ENCODE measurements at regions not wholly inside any gene's neighbourhood (a gene's known extent, or its start where the extent isn't known, plus 50 kb on each side); places are given as distances from the start of the nearest gene placed in this dataset.
"Not testable (repeated sequence)": the region's sequence is repeated elsewhere in the genome, so short reads cannot be mapped to it uniquely, and the experiment has no call there.

DNA sequence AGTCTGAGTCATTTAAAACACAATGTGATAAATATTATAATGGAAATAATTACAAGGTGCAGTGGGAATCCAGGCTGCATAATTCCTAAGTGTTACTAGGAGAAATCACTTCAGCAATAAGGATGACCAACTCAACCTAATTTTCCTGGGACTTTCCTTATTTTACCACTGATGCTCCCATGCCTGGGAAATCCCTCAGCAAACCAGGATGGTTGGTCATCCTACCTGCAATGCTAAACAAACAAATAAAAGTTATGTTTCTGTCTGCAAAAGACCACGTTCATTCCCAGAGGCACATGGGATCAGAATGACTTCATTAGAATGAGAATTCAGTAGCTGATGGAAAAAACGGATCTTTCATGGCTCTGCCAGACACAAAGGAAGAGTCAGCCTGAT is 130.8 kb upstream of the RAP1B start:
- no peak for DNase-seq

DNA sequence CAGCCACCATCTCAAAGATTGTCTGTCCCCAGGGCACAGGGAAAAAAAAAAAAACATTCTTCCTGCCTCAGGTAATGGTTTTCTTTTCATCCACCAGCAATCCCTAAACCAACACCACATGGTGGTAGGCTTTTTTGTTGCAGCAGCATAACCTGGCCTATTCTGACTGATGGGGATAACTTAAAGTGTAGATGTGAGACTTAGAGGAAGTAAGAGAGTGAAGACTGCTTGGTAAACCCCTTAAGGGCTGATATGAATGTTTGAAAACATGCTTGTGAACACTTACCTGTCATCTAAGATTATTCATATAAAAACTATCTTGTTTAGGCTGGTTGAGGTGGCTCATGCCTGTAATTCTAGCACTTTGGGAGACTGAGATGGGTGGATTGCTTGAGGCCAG is 130.2 kb upstream of the RAP1B start:
- DNase-seq: no peak

DNA sequence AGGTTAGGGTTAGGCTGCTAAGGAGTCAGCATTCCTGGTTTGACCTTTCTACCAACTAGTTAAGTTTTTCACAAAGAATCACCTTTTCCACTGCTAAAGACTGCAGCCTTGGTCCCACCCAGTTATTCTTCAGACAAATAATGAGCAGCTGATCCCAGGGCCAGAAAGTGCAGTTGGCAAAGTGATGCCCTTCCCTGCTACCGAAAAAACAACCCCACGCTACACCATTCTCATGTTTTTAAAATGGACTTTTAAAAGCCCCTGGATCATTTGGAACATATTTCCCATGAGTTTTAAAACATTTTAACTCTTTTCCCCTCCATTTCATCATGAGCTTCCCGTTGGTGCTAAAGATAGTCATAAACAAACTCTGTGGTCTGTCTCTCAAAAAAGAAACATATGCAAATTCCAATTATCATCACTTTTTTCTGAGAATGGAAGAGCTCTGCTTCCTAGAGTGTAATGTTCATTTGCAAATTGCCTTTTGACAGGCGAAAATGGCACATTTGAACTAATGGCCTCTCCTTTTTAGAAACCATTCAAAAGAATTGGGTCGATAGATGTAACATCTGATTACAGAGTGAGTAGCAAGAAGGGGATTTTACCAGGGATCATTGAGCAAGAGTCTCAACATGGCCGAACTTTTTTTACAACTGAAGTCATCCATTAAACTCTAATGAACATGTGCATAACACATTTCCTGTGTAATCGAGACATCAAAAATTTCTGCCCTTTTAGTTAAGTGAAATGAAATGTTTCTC is 129.3 kb upstream of the RAP1B start:
- DNase-seq: no peak

DNA sequence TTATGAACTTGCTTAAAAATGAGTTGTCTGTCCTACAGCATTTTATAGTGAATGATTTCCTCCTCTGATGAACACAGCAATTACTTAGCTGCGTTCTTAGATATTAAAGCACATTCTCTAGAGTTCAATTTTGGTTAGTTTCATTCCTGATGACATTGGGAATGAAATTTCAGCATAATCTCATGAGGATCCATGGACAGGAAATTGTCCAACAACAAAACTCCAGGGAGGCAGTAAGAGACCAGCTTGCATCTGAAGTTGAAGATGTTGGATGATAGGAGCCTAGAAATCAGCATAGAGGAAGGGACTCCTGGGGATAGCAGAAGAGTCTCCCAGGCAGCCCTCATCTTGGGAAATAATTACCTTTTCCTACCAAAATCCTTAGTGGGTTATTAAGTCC is 128.7 kb upstream of the RAP1B start:
- DNase-seq: no peak

DNA sequence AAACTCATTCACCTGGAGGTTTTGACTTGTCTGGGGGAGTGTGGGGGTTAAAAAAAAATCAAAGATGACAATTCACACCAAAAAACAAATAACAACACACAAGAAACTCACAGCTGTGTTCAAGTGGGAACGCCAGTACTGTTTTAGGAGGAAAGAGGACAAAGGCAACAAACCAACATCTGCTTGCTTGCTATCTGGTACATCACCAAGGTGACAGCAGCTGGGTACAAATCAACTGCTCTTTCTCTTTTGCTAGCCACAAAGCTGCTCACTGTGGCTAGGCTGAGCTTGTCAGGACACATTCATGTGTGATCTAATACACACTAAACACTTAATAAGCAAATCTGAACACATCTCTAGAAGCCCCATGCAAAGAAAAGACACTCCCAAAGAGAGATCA is 128.0 kb upstream of the RAP1B start:
- DNase-seq: no peak

DNA sequence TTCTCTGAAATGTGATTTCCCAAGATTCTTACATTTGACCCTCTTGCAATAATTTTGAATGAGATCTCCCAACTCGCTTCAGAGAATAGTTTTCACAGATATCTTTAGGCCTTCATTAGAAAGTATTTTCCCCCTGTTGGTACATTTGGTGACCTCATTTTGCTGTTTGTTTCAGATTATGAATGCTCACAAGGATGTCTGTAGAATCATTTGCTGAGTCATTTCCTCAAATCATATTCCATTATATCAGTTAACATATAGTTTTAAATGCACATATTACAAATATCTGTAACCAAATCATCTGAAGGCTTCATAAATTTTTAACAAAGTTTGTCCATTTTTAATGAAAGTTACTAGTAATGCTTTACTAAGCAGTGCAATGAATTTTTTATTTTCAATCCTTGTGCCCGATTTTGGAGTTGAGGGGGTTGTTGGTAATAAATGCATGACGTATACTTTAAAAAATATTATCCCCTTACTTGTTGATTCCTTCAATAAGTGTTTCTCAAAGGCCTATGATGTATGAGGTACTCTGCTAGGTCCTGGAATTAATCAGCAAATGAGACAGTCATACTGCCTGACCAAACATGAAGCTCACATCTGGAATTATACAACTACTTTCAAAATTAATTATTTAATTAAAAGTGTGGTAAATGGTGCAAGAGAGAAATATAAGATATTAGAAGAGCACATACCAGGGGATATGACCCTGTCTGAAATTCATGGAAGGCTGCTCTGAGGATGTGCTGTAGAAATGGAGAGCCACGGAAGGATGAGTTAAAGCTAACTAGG is 126.9 kb upstream of the RAP1B start:
- DNase-seq: no peak

DNA sequence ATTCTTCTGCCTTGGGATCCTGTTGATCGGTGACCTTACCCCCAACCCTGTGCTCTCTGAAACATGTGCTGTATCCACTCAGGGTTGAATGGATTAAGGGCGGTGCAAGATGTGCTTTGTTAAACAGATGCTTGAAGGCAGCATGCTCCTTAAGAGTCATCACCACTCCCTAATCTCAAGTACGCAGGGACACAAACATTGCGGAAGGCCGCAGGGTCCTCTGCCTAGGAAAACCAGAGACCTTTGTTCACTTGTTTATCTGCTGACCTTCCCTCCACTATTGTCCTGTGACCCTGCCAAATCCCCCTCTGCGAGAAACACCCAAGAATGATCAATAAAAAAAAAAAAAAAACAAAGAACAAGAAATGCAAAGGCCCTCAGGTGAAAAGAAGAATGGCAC is 126.1 kb upstream of the RAP1B start:
- not testable (repeated sequence) for DNase-seq

DNA sequence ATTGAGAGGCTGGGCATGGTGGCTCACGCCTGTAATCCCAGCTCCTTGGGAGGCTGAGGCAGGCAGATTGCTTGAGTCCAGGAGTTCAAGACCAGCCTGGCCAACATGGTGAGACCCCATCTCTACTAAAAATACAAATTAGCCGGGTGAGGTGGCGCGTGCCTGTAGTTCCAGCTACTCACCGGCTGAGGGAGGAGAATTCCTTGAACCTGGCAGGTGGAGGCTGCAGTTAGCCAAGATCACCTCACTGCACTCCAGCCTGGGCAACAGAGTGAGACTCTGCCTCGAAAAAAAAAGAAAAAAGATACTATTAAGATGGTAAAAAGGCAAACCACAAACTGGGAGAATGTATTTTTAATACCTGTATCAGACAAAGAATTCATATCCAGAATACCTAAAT is 124.2 kb upstream of the RAP1B start:
- not testable (repeated sequence) for DNase-seq

DNA sequence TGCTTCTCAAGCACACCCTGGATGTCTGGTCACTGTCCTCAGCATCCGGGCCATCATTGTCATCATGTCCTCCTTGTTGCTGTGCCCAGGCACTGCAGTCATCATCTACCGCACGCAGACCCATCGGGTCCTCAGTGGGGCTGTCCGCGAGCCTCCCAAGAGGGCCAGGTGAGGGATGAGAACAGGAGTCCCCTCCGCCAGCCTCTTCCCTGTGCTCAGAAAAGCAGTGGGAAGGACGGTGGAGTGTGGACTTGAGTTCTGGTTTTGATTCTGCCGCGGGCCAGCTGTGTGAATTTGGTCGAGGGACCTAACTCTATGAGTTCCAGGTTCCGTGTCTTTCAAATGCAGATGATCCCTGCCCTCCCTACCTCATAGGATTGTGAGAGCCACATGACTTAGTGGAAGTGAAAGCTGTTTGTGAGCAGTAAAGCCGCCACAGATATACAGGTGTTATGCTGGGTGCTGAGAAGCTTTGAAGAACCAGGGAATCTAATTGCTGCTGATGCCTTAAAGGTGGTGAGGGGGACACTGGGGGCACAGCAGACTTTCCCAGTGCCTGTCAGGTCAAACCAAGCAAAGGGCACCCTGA is 122.9 kb upstream of the RAP1B start:
- DNase-seq: no peak

DNA sequence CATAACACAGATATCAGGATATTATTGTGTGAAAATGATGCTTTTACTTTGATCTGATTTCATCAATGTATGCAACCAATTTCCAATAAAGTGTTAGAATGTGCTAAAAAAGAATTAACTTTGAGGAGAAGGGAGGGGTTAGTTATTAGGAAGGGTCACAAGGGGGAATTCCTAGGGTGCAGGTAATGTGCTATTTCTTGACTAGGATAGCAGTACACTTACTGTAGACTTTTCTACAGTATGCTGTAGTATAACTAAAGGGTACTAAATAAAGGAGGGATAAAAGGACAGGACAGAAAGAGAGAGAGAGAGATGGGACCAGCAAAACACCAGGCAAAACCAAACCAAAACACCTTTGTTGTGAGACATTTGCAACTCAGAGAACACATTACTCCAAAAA is 121.4 kb upstream of the RAP1B start:
- no peak for DNase-seq

DNA sequence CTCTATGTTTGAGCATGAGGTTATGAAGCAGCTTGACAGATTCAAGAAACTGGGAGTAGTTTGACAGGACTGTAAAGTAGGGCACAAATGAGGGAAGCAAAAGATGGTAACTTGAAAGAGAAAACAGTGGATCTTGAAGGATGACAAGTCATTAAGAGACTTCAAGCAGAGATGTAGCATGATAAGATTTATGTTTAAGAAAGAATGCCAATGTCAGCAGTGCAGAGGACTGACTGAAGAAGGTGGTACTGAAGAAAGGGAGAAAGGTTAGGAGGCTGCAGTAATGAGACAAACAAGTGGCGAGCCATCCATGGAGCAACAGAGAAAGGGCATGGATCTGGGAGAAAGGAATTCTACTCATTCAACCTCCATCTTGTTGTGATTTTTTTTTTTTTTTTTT is 120.2 kb upstream of the RAP1B start:
- DNase-seq: no peak

DNA sequence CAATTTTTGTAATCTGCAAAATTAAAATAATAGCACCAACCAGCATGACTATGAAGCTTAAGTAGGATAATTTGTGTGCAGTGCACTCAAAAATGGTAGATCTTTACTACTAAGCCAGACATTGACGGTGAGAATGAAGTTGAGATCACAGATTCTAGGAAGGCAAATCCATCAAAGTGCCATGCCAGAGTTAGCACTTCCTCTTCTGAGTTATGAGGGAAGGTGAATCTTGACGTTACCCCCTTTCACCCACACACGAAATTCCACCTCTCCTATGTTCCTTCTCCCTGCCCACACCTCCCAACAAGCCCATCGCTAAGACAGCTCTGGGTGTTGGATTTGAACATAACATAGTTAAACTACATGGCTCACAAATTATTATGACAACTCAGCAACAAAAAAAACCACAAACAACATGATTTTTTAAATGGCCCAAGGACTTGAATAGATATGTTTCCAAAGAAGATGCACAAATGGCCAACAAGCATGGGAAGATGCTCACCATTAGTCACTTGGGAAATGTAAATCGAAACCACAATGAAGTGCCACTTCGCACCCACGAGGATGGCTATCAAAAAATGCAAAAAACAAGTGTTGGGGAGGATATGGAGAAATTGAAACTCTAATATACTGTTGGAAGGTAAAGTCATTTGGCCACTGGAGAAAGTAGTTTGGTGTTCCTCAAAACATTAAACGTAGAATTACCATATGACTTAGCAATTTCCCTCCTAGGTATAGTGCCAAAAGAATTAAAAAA is 119.3 kb upstream of the RAP1B start:
- DNase-seq: no peak

DNA sequence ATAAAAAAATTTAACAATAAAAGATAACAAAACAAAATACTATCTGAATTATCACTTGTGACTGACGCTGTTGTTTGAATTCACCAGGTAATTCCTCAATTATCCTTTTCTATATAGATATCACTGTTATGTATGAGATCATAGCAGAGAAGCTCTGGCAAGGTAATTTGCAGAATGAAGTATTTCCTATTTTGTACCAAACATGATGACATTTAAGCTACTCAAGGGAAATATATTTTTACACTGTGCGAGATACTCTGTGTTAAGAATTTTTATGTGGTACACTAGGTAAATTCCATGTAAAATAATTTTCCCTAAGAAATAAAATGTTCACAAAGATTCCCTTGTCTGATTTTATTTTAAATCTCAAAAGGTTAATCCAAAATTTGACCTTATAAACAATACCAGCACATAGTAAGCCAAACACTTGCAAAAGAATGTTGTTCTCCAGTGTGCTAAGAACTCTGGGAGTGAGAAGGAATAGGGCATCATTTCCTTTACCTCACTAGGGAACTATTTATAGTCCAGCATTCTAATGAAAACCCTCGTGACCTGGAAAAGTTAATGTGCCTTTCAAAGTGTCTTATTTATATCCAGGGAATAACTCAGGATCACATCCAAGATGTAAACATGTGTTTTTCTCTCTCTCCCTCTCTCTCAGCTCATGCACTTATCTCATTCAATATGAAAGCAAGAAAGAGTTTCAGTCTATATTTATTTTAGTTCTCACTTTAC is 115.2 kb upstream of the RAP1B start:
- no peak for DNase-seq

DNA sequence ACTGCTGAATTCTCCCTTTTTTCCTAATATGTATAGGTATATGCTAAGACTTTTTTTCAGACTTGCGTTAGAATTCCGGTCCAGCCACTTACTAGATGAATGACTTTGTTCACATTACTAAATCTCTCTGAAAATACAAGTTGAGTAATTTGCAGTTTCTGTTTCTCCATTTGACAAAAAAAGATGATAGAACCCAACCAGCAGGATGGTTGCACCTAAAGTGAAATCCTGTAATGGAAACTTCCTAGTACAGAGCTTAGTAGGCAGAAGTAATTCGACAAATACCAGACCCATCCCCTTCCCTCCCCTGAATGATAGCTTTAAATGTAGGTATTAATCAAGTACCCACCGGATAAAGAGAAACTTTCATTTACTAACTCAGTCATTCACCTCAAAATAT is 113.6 kb upstream of the RAP1B start:
- DNase-seq: no peak

DNA sequence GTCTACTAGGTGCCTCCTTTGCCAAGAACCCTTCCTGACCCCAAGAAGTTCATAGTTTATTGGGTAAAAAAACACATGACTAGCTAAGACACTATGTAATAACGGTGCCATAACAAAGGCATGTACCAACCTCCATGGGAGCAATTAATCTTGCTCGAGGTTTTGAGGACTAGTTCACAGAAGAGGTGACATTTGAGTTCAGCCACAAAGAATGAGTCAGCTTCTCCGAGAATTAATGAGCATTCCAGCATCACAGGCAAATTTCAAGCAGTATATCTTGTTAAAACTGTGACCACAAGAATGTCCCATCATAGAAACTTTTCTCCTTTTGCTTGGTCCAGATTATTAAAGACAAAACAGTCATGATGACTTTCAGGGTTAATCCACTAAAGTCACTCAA is 113.0 kb upstream of the RAP1B start:
- DNase-seq: no peak

DNA sequence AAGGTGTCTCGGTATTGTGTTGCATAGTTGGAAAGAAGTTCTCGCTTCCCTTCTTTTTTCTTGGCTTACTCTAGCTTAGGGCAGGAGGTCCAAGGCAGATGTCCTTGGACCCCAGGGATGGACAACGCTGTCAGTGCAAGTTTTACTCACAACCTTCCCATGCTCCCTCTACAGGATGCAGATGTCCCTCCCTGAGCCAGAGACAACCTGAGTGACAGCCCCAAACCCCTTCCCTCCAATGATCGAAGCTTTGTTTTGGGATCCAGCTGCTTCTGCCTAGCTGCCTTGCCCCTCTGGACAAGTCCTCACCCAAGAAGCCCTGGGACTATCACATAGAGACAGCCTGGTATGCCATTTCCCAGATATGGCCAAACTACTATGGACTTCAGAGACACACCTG is 112.0 kb upstream of the RAP1B start:
- DNase-seq: no peak

DNA sequence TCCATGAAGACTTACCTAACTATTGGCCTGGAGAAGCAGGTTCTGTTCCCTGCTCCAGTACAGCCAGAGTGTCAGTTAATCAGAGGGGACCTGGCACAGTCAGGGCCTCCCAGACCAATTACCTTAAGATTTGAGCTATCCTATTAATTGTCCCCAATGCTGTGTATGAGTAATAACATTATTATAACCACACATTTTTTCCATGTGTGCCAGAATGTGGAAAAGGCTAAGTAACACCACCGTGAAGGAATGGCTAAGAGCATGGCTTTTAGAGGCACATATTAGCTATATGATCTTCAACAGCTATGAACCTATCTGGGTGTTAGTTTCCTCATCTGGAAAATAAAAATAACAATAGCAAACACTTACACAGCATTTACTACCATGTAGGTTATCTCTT is 111.1 kb upstream of the RAP1B start:
- DNase-seq: no peak

DNA sequence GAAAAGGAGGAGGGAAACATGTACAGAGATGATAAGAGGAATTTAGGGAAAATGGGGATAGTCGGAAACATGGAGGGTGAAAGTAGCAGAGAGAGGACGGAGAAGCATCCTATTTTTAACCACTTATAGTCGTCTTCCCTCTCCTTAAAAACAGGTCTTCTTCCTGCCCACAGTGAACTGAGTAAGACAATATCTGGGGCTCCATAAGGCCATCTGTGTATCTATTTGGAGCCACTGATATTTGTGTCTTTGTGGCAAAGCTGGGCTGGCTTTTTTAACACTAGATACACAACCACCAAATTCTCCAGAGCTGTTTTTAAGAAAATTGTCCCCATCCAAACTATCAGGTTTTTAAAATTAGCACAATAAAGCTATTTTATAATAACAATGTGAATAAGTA is 109.5 kb upstream of the RAP1B start:
- DNase-seq: no peak

DNA sequence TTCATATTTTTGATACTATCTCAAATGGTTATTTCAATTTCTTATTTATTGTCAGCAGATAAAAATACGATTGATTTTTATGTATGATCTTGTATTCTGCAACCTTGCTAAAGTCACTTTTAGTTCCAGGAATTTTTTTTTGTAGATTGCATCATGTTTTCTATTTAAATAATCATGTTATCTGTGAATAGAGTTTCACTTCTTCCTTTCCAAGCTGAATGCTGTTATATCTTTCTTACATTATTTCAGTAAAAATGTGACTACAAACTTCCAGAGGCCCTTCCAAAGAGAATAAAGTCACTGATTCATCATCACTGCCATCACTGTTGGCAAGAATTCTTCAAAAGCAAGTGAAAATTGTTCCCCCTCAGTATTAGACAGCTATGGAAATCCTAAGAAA is 104.7 kb upstream of the RAP1B start:
- no peak for DNase-seq

DNA sequence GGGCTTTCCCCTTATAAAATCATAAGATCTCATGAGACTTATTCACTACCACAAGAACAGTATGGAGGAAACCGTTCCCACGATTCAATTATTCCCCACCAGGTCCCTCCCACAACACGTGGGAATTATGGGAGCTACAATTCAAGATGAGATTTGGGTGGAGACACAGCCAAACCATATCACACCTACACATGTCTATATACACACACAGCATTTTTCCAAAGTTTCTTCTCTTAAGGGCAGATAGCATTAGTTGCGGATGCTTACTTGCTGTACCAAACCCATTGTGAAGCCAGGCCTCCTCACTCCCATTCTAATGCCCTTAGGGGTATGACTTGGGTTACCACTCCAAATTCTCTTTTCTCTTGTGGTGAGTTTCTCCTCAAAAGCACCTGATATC is 104.1 kb upstream of the RAP1B start:
- DNase-seq: no peak

DNA sequence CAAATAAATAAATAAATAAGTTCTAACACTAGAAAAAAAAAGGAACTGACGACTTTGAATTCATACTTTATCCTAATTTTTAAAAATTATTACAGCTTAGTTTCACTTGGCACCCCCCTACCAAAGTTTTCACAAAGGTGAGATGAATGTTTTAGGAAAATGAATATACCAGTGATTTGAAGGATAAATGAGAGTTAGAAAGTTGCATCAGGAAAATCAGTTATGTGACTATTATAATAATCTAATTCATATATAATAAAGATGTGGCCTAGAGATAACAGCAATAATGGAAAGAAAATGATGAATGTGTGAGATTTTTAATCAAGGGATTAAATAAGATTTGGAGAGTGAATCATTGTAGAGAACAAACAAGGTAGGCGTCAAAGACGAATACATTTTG is 103.0 kb upstream of the RAP1B start:
- no peak for DNase-seq

DNA sequence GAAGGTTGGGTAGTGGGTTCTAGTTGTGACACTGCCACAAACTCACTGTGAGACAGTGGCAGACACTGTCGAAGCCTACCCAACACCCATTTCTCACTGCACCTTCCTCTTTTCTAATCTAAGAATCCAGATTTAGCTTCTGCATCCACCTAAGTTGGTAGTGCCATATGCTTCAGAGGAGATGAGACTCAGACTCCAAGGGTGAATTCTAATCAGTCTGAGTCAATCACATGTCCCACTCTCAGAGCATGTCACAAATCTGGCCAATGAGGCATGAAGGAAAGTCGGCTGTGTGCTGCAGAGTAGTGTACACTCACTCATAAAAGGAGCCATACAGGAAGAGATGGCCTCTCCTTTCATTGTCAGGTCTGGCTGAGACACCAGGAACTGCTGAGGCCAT is 102.1 kb upstream of the RAP1B start:
- DNase-seq: no peak

DNA sequence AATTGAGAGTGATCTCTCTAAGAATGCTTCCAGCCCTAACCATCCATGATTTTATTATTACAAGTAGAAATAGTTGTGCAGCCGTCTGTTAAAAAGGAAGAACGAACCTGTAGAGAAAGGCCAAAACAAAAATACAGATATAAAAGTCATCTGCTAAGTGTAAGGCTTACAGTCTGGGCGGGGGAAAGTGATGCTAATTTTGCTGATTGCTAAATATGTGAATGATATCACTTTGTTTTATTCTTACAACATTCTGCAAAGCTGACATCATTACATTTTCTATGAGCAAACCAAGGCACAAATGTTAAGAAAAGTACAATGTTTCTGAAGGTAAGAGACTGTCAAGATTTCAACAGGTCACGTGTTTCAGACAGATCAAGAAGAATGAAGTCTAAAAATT is 101.5 kb upstream of the RAP1B start:
- no peak for DNase-seq
